Hepatocyte (in vitro differentiated cells): ENCODE measurements at regions not wholly inside any gene's neighbourhood (a gene's known extent, or its start where the extent isn't known, plus 50 kb on each side); places are given as distances from the start of the nearest gene placed in this dataset.

Source experiments
- CTCF ChIP-seq: fragments of 200-600 bp; sonication (generic); IDR thresholded peaks from 2 replicates; pipeline ENCODE4 v1.5.1; 2016; ENCODE audit warnings: antibody characterized with exemption, mild to moderate bottlenecking; ENCODE audit not compliant: poor library complexity
- EZH2 ChIP-seq: fragments of 200-600 bp; sonication (generic); IDR thresholded peaks from 2 replicates; pipeline ENCODE4 v1.6.1; 2016; ENCODE audit warnings: antibody characterized with exemption, mild to moderate bottlenecking, borderline replicate concordance
- EZH2phosphoT487 ChIP-seq: fragments of 200-600 bp; sonication (generic); IDR thresholded peaks from one replicate; pipeline ENCODE4 v1.6.1; 2018; ENCODE audit warnings: antibody characterized with exemption, mild to moderate bottlenecking, low read depth, moderate library complexity; ENCODE audit not compliant: unreplicated experiment, severe bottlenecking

- TF ChIP-seq CTCF (no peak), EZH2 (no peak), EZH2phosphoT487 (no peak)
Measured at GRCh38 chr17:74096456-74096855, 107.0 kb upstream of the RPL38 start.
